NCI-H146 (cell line): ENCODE measurements at regions not wholly inside any gene's neighbourhood (a gene's known extent, or its start where the extent isn't known, plus 50 kb on each side); places are given as distances from the start of the nearest gene placed in this dataset.

Experiments used
- DNase-seq: peaks from one replicate; lab custom pipeline; 2025; lab: John Stamatoyannopoulos, UW

- no peak for DNase-seq
Observed at GRCh38 chr2:190783513-190784263, 96.9 kb upstream of the GLS start.

DNA sequence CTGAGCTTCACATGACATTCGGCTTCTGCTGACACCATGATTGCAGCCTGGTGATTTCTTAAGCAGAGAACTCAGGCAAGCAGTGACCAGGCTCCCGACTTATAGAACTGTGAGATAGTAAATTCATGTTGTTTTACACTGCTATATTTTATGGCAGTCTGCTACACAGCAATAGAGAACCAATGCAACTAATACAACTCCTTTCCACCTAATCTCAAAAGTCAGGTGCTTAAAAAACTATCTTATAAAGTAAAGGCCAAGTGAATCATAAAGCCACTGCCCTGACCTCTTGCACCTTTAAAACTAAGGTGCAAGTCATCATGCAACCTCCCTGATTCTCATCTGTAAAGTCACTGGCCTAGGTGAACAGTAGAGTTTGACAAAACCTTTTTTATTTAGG is 95.3 kb upstream of the GLS start:
- no peak for DNase-seq

- DNase-seq = no peak
Observed at GRCh38 chr2:190786404-190787166, 94.0 kb upstream of the GLS start.

- DNase-seq = no peak
Observed at GRCh38 chr2:190787743-190788235, 92.8 kb upstream of the GLS start.

GRCh38 chr2:190789074-190790004 is 91.3 kb upstream of the GLS start:
- DNase-seq = no peak

GRCh38 chr2:190791347-190791975 is 89.2 kb upstream of the GLS start:
- DNase-seq = no peak

GRCh38 chr2:190791976-190792575 is 88.5 kb upstream of the GLS start:
- DNase-seq = no peak

DNA sequence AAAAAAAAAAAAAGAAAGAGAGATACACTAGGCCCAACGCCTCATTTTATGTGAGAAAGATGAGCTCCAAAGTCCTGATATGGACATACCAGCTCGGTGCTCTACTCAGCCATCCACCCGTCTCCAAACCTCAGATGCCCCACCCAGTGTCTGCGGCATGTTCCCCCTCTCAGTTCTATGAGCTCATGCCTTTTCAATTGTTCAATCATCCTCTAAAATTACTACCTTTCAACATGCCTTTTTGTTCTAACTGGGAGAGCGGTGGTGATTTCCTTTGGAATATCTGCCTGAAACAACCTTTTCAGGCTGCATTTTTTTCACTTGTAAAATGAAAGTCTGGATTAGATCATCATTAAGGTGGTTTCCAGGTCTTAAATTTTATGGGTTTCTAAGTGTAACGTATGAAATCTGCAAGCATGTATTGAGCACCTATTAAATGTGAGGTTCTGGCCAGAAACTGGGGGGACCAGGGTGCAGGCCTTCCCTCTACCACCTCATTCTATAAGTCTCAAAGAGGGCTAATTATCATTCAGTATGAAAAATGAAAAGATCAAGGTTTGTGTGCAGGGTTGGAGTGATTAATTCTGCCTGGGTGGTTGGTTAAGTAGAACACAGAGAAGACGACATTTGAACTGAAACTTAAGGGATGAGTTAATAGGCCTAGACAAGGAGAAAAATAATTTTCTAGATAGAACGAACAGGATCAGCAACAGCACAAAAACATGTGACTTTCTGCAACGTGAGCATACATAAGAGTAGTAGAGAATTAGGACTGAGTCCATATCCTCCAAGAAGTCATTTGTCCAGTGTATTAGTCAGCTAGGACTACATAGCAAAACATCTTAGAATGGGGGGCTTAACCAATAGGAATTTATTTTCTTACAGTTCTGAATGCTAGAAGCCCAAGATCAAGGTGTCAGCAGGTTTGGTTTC is 87.4 kb upstream of the GLS start:
- DNase-seq = peak; percentile 1

DNA sequence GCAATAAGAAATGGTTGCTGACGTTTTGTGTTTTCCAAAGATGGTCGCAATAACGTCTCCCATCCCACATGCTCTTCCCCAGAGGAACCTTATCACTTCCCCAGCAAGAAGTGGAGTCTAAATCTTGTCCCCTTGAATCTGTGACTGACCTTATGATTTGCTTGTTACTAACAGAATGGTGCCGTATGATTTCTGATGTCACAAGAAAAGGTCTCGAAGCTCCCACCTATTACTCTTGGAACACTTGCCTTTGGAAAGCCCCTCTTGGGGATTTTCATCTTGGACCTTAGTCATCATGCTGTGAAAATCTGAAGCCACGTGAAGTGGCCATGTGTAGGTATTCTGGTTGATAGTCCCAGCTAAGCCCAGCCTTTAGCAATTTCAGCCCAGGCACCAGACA is 86.2 kb upstream of the GLS start:
- no peak for DNase-seq

- no peak for DNase-seq
Observed at GRCh38 chr2:190794790-190795189, 85.8 kb upstream of the GLS start.

- no peak for DNase-seq
Observed at GRCh38 chr2:190795686-190796085, 84.9 kb upstream of the GLS start.

- no peak for DNase-seq
Observed at GRCh38 chr2:190799999-190800398, 80.6 kb upstream of the GLS start.

DNA sequence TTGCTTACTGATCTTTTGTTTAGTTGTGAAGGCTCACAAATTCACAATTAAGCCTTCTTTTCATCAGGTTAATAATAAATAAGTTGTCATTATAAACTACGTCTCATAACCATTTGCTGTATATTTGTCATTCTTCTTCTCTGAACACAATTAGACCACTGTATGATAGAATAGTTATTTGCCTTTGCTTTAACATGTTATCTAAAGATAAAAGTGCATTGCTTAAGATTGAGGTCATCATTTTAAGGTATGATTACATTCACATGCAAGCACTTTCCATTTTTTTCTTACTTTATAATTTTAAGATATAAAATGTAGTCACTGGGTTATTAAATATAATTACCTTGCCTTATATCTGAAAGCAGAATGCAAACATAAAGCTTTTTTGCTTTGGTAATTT is 80.1 kb upstream of the GLS start:
- no peak for DNase-seq

- DNase-seq = no peak
Observed at GRCh38 chr2:190802129-190802528, 78.5 kb upstream of the GLS start.

- no peak for DNase-seq
Observed at GRCh38 chr2:190802626-190803209, 77.9 kb upstream of the GLS start.

- DNase-seq = no peak
Observed at GRCh38 chr2:190804182-190804795, 76.3 kb upstream of the GLS start.

DNA sequence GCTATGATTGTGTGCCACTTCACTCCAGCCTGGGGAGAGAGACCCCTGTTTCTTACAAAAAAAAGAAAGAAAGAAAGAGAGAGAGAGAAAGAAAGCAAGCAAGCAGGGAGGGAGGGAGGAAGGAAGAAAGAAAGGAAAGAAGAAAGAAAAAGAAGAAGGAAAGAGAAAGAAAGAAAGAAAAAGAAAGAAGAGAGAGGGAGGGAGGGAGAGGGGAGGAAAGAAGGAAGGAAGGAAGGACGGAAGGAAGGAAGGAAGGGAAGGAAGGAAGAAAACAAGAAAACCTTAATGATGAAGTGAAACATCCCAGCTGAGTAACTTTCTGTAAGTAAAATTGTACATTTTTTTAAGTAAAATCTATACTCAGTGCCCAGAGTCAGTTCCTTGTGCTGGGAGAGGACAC is 75.5 kb upstream of the GLS start:
- DNase-seq = no peak

DNA sequence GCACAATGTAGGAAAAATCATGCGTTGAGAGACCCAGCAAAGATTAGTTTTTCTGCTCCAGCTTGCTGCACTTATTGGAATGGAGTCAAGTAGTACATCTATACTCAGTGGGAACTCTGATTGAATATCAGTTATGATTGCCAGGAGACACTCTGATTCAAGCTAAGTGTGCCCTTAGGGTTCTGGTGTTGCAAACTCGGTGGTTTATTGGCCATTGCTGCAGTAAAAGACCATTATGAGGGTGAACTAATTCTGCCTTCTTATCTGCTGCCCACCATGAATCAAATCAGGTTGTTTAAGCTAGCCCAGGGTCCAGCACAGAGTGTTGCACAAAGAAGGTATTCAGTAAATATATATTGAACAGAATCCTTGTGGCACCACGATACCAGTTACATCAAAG is 74.8 kb upstream of the GLS start:
- DNase-seq = no peak

GRCh38 chr2:190807886-190808285 is 72.7 kb upstream of the GLS start:
- no peak for DNase-seq
